Naive thymus-derived CD8-positive, alpha-beta T cell (primary cell): ENCODE measurements at regions not wholly inside any gene's neighbourhood (a gene's known extent, or its start where the extent isn't known, plus 50 kb on each side); places are given as distances from the start of the nearest gene placed in this dataset.
"Not testable (repeated sequence)": the region's sequence is repeated elsewhere in the genome, so short reads cannot be mapped to it uniquely, and the experiment has no call there.

Experiments
- ATAC-seq, 2 donors: fragments of 150-1000 bp; cut with Tn5 transposase in 1 of 2; sonication (Bioruptor Pico), chemical (Tn5 transposase) in 1 of 2; 1 replicate in 1 of 2; 2 replicates in 1 of 2; pipeline ENCODE4 v1.10.0; 2021; ENCODE audit warnings: mild to moderate bottlenecking in 2 of 2, moderate library complexity in 2 of 2
- POLR2A ChIA-PET: fragments of 350-600 bp; sonication (Branson Sonifier 250); formaldehyde crosslinking; loops from one replicate; lab custom pipeline; 2021; ENCODE audit warnings: antibody characterized with exemption; lab: Charles Lee
- DNase-seq, 10 donors: peaks; one replicate each; pipeline versions ENCODE4 v3.0.0 to v3.0.0-alpha.2; 2020 to 2022
- H3K27ac Mint-ChIP-seq, 10 donors: one replicate each; pipeline ENCODE4 v1.8.0; 2020 to 2022; ENCODE audit warnings: mild to moderate bottlenecking in 10 of 10, mixed read lengths in 10 of 10, moderate library complexity in 4 of 10, inconsistent platforms in 1 of 10
- H3K27me3 Mint-ChIP-seq, 5 donors: one replicate each; pipeline ENCODE4 v1.8.0; 2021 to 2022; ENCODE audit warnings: mixed read lengths in 5 of 5
- H3K36me3 Mint-ChIP-seq, 3 donors: one replicate each; pipeline ENCODE4 v1.8.0; 2020 to 2022; ENCODE audit warnings: mixed read lengths in 3 of 3, mild to moderate bottlenecking in 2 of 3, inconsistent platforms in 1 of 3
- H3K4me1 Mint-ChIP-seq, 4 donors: one replicate each; pipeline ENCODE4 v1.8.0; 2021 to 2022; ENCODE audit warnings: mixed read lengths in 4 of 4
- H3K4me3 Mint-ChIP-seq, 10 donors: one replicate each; pipeline ENCODE4 v1.8.0; 2020 to 2022; ENCODE audit warnings: mild to moderate bottlenecking in 10 of 10, mixed read lengths in 10 of 10, moderate library complexity in 6 of 10, inconsistent platforms in 1 of 10
- H3K9me3 Mint-ChIP-seq, 9 donors: one replicate each; pipeline ENCODE4 v1.8.0; 2020 to 2022; ENCODE audit warnings: mixed read lengths in 9 of 9, mild to moderate bottlenecking in 3 of 9, inconsistent platforms in 1 of 9, moderate library complexity in 1 of 9

DNA sequence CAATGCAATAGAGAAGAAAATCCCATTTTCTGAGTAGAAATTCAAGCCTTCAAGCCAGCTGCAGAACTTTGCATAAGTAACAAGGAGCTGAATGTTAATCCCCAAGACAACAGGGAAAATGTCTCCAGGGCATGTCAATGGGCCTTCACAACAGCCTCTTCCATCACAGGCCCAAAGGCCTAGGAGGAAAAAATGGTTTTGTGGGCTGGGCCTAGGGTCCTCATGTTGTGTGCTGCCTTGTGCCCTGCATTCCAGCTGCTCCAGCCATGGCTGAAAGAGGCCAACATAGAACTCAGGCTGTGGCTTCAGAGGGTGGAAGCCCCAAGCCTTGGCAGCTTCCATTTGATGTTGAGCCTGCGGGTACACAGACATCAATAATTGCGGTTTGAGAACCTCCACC, 1208.8 kb downstream of the PLA2G4A start:
- H3K27ac Mint-ChIP-seq, DNase-seq, H3K27me3 Mint-ChIP-seq, H3K4me3 Mint-ChIP-seq, H3K36me3 Mint-ChIP-seq, POLR2A ChIA-PET, ATAC-seq, H3K4me1 Mint-ChIP-seq: not testable (repeated sequence)
- H3K9me3 Mint-ChIP-seq, result peaks cover 2 to 18% (median 13%) of the 10 kb centered on the region in 9 donors

- Mint-ChIP-seq H3K27me3 (no peaks in the 10 kb centered on the region), H3K4me1 (no peaks in the 10 kb centered on the region), H3K9me3 (peaks cover 0 to 19% (median 2%) of the 10 kb centered on the region in 9 donors), H3K4me3 (no peak overlapping the region), H3K27ac (no peak overlapping the region), H3K36me3 (no peaks in the 10 kb centered on the region)
- POLR2A ChIA-PET, result no interaction called here
- DNase-seq (no peak), ATAC-seq (no peak)
Measured at GRCh38 chr1:188043536-188044245, 1214.9 kb downstream of the PLA2G4A start.

- Mint-ChIP-seq H3K4me3 (no peak overlapping the region), H3K27me3 (no peaks in the 10 kb centered on the region), H3K9me3 (peaks cover 0 to 16% (median 2%) of the 10 kb centered on the region in 9 donors), H3K36me3 (no peaks in the 10 kb centered on the region), H3K4me1 (no peaks in the 10 kb centered on the region), H3K27ac (no peak overlapping the region)
- no peak for ATAC-seq
- DNase-seq, result no peak
- POLR2A ChIA-PET, result no interaction called here
Measured at GRCh38 chr1:188050250-188050649, 1221.5 kb downstream of the PLA2G4A start.

GRCh38 chr1:188056011-188056410, 1227.3 kb downstream of the PLA2G4A start:
- Mint-ChIP-seq H3K4me3 (no peak overlapping the region), H3K27ac (no peak overlapping the region), H3K36me3 (no peaks in the 10 kb centered on the region), H3K4me1 (no peaks in the 10 kb centered on the region), H3K27me3 (no peaks in the 10 kb centered on the region), H3K9me3 (peaks cover 0 to 34% (median 10%) of the 10 kb centered on the region in 9 donors)
- no peak for DNase-seq
- POLR2A ChIA-PET, result no interaction called here
- no peak for ATAC-seq

DNA sequence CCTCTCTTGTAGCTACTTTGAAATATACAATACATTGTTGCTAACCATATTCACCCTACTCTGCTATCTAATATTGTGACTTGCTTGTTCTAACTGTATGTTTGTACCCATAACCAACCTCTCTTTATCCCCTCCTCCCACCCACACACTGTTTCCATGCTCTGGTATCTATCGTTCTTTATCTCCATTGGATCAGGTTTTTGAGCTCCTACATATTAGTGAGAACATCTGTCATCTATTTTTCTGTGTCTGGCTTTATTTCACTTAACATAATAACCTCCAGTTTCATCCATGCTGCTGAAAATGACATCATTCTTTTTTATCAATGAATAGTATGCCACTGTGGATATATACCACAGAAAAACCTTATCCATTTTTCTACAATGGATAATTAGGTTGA, 1230.1 kb downstream of the PLA2G4A start:
- DNase-seq (no peak), ATAC-seq (no peak)
- Mint-ChIP-seq H3K9me3 (peaks cover 0 to 42% (median 16%) of the 10 kb centered on the region in 9 donors), H3K27ac (no peak overlapping the region), H3K4me3 (no peak overlapping the region), H3K27me3 (no peaks in the 10 kb centered on the region), H3K36me3 (no peaks in the 10 kb centered on the region), H3K4me1 (no peaks in the 10 kb centered on the region)
- POLR2A ChIA-PET, result no interaction called here

DNA sequence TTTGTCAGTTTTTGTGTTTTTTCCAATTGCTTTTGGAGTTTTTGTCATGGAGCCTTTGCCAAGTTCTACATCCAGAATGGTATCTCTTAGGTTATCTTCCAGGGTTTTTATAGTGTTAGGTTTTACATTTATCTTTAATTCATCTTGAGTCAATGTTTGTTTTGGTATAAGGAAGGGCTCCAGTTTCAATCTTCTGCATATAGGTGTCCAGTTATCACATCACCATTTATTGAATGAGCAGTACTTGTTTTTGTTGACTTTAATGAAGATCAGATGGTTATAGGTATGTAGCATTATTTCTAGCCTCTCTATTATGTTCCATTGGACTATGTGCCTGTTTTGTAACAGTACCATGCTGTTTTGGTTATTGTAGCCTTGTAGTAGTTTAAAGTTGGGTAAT, 1233.1 kb downstream of the PLA2G4A start:
- no peak for DNase-seq
- POLR2A ChIA-PET, result no interaction called here
- Mint-ChIP-seq H3K9me3 (peaks cover 3 to 70% (median 21%) of the 10 kb centered on the region in 9 donors), H3K4me1 (no peaks in the 10 kb centered on the region), H3K36me3 (no peaks in the 10 kb centered on the region), H3K27me3 (no peaks in the 10 kb centered on the region), H3K4me3 (no peak overlapping the region), H3K27ac (no peak overlapping the region)
- ATAC-seq, result no peak

DNA sequence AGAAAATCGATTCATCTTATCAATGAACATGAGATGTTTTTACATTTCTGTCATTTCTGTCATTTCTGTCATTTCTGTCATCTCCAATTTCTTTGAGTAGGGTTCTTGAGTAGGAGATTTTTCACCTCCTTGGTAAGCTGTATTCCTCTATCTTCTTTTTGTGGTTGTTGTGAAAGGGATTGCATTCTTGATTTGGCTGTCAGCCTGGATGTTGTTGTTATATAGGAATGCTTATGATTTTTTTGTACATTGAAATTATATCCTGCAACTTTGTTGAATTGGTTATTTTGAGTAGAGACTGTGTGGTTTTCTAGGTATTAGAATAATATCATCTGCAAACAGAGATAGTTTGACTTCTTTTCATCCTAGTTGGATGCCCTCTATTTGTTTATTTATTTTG, 1233.7 kb downstream of the PLA2G4A start:
- DNase-seq (no peak), ATAC-seq (no peak)
- Mint-ChIP-seq H3K36me3 (no peaks in the 10 kb centered on the region), H3K4me1 (no peaks in the 10 kb centered on the region), H3K9me3 (peaks cover 3 to 64% (median 21%) of the 10 kb centered on the region in 9 donors), H3K4me3 (no peak overlapping the region), H3K27ac (no peak overlapping the region), H3K27me3 (no peaks in the 10 kb centered on the region)
- POLR2A ChIA-PET, result no interaction called here

GRCh38 chr1:188065917-188066316, 1237.2 kb downstream of the PLA2G4A start:
- peaks cover 12 to 58% (median 31%) of the 10 kb centered on the region in 9 donors for H3K9me3 Mint-ChIP-seq
- DNase-seq (no peak), ATAC-seq (no peak)
- H3K36me3 Mint-ChIP-seq, result no peaks in the 10 kb centered on the region
- H3K27ac Mint-ChIP-seq, result no peak overlapping the region
- no peak overlapping the region for H3K4me3 Mint-ChIP-seq
- no peaks in the 10 kb centered on the region for H3K27me3 Mint-ChIP-seq
- POLR2A ChIA-PET, result no interaction called here
- no peaks in the 10 kb centered on the region for H3K4me1 Mint-ChIP-seq

DNA sequence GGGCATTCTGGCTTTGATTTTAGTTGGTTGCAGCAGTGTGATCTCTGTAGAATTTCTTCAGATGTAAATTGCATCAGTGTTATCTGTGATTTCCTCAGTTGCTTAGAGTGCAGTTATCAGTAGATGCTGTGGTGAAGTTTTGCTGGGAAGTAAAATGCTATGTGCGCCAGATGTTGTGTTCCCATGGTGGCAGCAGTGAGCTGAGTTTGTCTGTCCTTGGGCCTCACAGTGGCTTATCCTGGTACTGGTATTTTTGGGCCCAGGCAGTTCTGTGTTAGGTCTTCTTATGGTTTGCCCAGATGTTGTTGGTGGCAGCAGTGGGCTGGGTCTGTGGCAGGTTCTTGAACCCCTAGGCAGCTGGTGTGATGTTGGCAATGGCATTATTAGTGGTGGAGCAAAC, 1242.1 kb downstream of the PLA2G4A start:
- no peak overlapping the region for H3K27ac Mint-ChIP-seq
- H3K4me1 Mint-ChIP-seq, result no peaks in the 10 kb centered on the region
- H3K4me3 Mint-ChIP-seq, result no peak overlapping the region
- ATAC-seq (no peak), DNase-seq (no peak)
- H3K36me3 Mint-ChIP-seq, result no peaks in the 10 kb centered on the region
- POLR2A ChIA-PET, result no interaction called here
- H3K9me3 Mint-ChIP-seq, result peaks cover 10 to 56% (median 25%) of the 10 kb centered on the region in 9 donors
- H3K27me3 Mint-ChIP-seq, result no peaks in the 10 kb centered on the region

DNA sequence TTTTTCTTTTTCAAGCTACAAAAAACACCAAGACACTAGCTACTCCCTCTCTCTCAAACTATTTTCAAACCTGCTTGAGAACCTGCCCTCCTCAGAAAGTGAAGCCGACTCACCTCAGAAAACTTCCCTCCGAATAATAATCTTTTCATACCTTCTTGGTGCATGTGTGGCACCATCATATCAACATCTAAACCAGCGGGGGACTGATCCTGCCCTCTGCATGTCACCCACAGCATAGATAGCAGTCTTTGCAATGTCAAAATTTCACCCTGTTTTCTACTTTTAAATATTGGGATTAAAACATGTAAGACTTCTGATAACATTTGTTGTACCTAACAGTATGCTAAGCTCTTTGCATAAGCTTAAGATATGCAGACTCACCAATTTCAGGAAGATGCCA, 1260.3 kb downstream of the PLA2G4A start:
- ATAC-seq (no peak), DNase-seq (no peak)
- H3K27ac Mint-ChIP-seq, result no peak overlapping the region
- H3K36me3 Mint-ChIP-seq, result peaks cover 0 to 6% (median 0%) of the 10 kb centered on the region in 3 donors
- H3K27me3 Mint-ChIP-seq, result no peaks in the 10 kb centered on the region
- peaks cover 0 to 30% (median 9%) of the 10 kb centered on the region in 9 donors for H3K9me3 Mint-ChIP-seq
- no peak overlapping the region for H3K4me3 Mint-ChIP-seq
- no peaks in the 10 kb centered on the region for H3K4me1 Mint-ChIP-seq
- POLR2A ChIA-PET, result no interaction called here

- Mint-ChIP-seq H3K4me1 (no peaks in the 10 kb centered on the region), H3K27me3 (no peaks in the 10 kb centered on the region), H3K4me3 (no peak overlapping the region), H3K27ac (no peak overlapping the region), H3K9me3 (peaks cover 0 to 30% (median 9%) of the 10 kb centered on the region in 9 donors), H3K36me3 (peaks cover 0 to 6% (median 0%) of the 10 kb centered on the region in 3 donors)
- no peak for ATAC-seq
- DNase-seq, result no peak
- POLR2A ChIA-PET, result no interaction called here
Measured at GRCh38 chr1:188089461-188089860, 1260.7 kb downstream of the PLA2G4A start.

GRCh38 chr1:188096521-188096920, 1267.8 kb downstream of the PLA2G4A start:
- Mint-ChIP-seq H3K4me1 (no peaks in the 10 kb centered on the region), H3K9me3 (peaks cover 0 to 21% (median 6%) of the 10 kb centered on the region in 9 donors), H3K36me3 (no peaks in the 10 kb centered on the region), H3K4me3 (no peak overlapping the region), H3K27me3 (no peaks in the 10 kb centered on the region), H3K27ac (no peak overlapping the region)
- ATAC-seq (no peak), DNase-seq (no peak)
- POLR2A ChIA-PET, result no interaction called here

GRCh38 chr1:188117436-188117835, 1288.7 kb downstream of the PLA2G4A start:
- Mint-ChIP-seq H3K36me3 (no peaks in the 10 kb centered on the region), H3K4me3 (no peak overlapping the region), H3K27me3 (no peaks in the 10 kb centered on the region), H3K4me1 (no peaks in the 10 kb centered on the region), H3K9me3 (peaks cover 0 to 6% (median 2%) of the 10 kb centered on the region in 9 donors), H3K27ac (no peak overlapping the region)
- POLR2A ChIA-PET, result no interaction called here
- ATAC-seq (no peak), DNase-seq (no peak)

DNA sequence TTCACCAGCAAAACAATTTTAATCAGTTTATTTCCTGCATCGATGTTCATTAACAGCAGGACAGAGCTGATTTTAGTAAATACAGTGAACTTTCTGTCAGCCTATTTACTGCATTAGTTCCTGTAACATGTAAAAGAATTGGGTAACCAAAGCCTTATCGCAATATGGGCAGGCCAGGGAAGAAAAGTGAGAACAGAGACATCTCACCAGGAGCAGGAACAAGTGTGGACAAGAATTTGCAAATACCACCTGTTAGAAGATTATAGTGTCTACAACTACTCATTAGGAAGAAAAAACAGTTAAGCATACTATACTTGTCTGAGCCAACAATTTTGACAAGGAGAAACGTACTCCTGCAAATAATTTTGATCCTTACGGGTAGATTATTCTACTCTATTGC, 1293.9 kb downstream of the PLA2G4A start:
- POLR2A ChIA-PET, result no interaction called here
- Mint-ChIP-seq H3K4me3 (no peak overlapping the region), H3K9me3 (peaks cover 0 to 6% (median 0%) of the 10 kb centered on the region in 9 donors), H3K4me1 (no peaks in the 10 kb centered on the region), H3K36me3 (no peaks in the 10 kb centered on the region), H3K27ac (no peak overlapping the region), H3K27me3 (no peaks in the 10 kb centered on the region)
- ATAC-seq (no peak), DNase-seq (no peak)
